ENCODE measurements at regions not wholly inside any gene's neighbourhood (a gene's known extent, or its start where the extent isn't known, plus 50 kb on each side); places are given as distances from the start of the nearest gene placed in this dataset.
A peak's percentile ranks its signal among the peaks of the same experiment; 100 is the strongest.
"Not testable (repeated sequence)": the region's sequence is repeated elsewhere in the genome, so short reads cannot be mapped to it uniquely, and the experiment has no call there.

DNA sequence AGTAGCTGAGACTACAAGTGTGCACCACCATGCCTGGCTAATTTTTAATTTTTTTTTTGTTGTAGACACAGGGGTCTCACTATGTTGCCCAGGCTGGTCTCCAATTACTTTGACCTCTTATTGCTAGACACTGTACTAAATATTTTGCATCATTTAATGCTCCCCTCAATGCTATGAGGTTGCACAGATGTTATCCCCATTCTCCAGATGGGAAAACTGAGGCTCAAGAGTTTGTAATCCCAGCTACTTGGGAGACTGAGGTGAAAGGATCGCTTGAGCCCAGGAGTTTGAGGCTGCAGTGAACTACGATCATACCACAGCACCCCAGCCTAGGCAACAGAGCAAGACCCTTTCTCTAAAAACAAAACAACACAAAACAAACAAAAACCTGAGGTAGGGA is 443.3 kb upstream of the C16orf82 start:
- CTCF ChIA-PET, result no interaction called here
- intact Hi-C loops (cut with micrococcal nuclease), result no loop called here
- Mint-ChIP-seq H3K9me3 (peaks cover 19% of the 10 kb centered on the region), H3K4me1 (ENCODE audit: low read depth) (no peaks in the 10 kb centered on the region), H3K36me3 (no peaks in the 10 kb centered on the region), H3K27ac (no peak overlapping the region), H3K4me3 (no peak overlapping the region), H3K27me3 (peaks cover 5% of the 10 kb centered on the region)
- DNase-seq, result no peak
- POLR2A ChIA-PET, result no interaction called here

DNA sequence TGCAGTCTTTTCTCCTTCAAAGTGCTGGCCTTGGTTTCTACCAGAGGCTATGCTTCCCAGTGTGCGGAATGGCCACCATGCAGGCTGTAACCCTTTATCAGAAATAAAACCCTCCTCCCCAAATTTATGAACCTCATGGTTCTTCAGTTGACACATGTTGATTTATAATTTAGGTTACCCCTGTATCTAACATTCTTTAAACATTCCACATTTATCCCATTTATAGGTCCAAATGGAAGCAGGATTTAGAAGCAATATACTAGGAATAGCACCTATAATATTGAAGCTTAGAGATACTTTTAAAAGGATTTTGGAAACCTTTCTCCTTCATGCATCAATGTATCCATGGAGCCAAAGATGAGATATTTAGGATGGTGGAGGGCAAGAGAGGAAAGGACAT is 438.8 kb upstream of the C16orf82 start:
- no peak for DNase-seq
- H3K4me3 Mint-ChIP-seq, result no peak overlapping the region
- H3K4me1 Mint-ChIP-seq (ENCODE audit: low read depth), result no peaks in the 10 kb centered on the region
- no peak overlapping the region for H3K27ac Mint-ChIP-seq
- H3K27me3 Mint-ChIP-seq, result no peaks in the 10 kb centered on the region
- ChIA-PET POLR2A (no interaction called here), CTCF (no interaction called here)
- intact Hi-C loops (cut with micrococcal nuclease), result no loop called here
- peaks cover 37% of the 10 kb centered on the region for H3K9me3 Mint-ChIP-seq
- H3K36me3 Mint-ChIP-seq, result no peaks in the 10 kb centered on the region

DNA sequence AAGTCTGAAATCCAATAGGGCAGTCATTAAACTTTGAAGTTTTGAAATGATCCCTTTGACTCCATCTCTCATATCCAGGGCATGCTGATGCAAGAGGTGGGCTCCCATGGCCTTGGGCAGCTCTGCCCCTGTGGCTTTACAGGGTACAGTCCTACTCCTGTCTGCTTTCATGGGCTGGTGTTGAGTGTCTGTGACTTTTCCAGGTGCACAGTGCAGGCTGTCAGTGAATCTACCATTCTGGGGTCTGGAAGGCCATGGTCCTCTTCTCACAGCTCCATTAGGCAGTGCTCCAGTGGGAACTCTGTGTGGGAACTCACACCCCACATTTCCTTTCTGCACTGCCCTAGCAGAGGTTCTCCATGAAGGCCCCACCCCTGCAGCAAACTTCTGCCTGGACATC is 435.4 kb upstream of the C16orf82 start:
- H3K4me1 Mint-ChIP-seq (ENCODE audit: low read depth); H3K27me3 Mint-ChIP-seq; H3K4me3 Mint-ChIP-seq; H3K36me3 Mint-ChIP-seq; H3K27ac Mint-ChIP-seq; POLR2A ChIA-PET; CTCF ChIA-PET; intact Hi-C loops (cut with micrococcal nuclease); DNase-seq: not testable (repeated sequence)
- peaks cover 37% of the 10 kb centered on the region for H3K9me3 Mint-ChIP-seq

DNA sequence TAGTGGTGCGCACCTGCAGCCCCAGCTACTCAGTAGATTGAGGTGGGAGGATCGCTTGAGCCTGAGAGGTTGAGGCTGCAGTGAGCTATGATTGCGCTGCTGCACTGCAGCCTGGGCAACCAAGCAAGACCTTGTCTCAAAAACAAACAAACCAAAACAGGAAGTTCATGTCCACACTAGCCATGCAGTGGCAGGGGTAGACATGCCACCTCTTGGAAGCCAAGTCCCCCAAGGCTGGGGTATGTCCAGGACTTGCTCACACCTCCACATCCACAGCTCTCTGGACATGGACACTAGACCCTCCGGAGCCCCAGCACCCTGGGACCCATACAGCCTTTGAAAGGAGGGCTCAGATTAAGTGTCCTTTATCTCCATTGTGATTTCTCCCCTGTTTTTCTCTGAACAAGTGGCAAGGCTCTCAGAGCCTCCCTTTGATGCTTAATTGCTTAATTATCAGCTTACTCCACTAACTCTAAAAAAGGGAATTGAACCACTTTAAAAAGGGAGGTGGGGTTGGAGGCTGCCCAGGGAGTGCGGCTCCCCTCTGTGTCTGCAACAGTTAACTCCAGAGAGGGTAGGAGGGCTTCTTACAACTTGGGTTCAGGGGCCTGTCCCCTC is 424.6 kb upstream of the C16orf82 start:
- Mint-ChIP-seq H3K27ac (no peak overlapping the region), H3K9me3 (no peaks in the 10 kb centered on the region), H3K4me1 (ENCODE audit: low read depth) (peaks cover 2% of the 10 kb centered on the region), H3K4me3 (no peak overlapping the region), H3K36me3 (no peaks in the 10 kb centered on the region), H3K27me3 (peaks cover 5% of the 10 kb centered on the region)
- CTCF ChIA-PET, result no interaction called here
- POLR2A ChIA-PET, result no interaction called here
- intact Hi-C loops (cut with micrococcal nuclease), result no loop called here
- no peak for DNase-seq

DNA sequence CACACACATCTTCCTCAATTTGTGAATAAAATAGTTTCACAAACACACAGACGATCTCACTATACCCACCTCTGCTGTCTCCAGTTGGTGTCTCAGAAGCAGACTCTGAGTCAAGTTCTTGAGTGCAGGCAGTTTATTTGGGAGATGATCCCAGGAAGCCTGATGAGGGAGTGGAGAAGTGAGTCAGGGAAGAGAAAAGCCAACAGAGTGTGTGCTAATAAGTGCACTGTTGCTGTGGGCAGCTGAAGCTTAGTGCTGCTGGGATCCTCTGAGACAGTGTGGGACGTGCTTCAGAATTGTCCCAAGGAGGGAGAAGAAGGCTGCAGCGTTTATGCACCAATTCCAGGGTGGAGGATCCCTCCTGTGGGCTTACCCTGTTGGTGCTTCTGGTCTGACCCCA is 423.2 kb upstream of the C16orf82 start:
- Mint-ChIP-seq H3K27me3 (peaks cover 6% of the 10 kb centered on the region), H3K4me1 (ENCODE audit: low read depth) (peaks cover 2% of the 10 kb centered on the region), H3K27ac (no peak overlapping the region), H3K36me3 (no peaks in the 10 kb centered on the region), H3K4me3 (no peak overlapping the region), H3K9me3 (no peaks in the 10 kb centered on the region)
- ChIA-PET POLR2A (no interaction called here), CTCF (no interaction called here)
- DNase-seq, result no peak
- intact Hi-C loops (cut with micrococcal nuclease), result no loop called here

DNA sequence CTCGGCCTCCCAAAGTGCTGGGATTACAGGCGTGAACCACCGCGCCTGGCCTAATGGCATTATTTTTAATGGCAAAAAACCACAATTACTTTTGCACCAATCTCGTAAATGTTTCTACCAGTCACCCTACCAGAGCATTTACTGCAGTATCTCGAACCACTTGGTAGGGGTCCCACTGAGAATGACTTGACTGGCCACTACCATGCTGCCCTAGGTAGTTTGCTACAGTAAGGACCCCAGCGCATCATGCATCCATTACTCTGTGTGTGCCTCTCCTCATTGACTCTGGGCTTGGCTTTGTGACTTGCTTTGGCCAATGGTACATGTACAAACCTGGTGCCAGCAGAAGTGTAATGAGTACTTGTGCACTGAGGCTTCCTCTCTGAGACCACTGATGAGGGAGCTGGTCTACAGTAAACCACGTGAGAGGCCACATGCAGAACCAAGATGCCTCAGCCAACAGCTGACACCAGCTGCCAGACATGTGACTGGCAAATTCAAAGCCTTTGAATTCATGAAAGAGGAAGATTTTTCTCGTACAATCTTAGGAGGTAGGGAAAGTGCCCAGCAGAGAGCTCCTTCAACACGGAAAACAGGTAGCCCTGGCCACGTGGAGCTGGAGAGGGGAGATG is 421.7 kb upstream of the C16orf82 start:
- ChIA-PET POLR2A (no interaction called here), CTCF (interaction anchor here (0.8 to 1.9 kb wide), 12 partner anchors 15 to 1366 kb away, joined by 3 to 10 read pairs (median 4); no protein-coding TSS in a partner anchor)
- Mint-ChIP-seq H3K27me3 (peaks cover 6% of the 10 kb centered on the region), H3K9me3 (no peaks in the 10 kb centered on the region), H3K27ac (no peak overlapping the region), H3K4me1 (ENCODE audit: low read depth) (peaks cover 2% of the 10 kb centered on the region), H3K36me3 (no peaks in the 10 kb centered on the region), H3K4me3 (no peak overlapping the region)
- peak; percentile 15 for DNase-seq
- intact Hi-C loops (cut with micrococcal nuclease), result loop anchor here (5.0 kb wide), 1 partner anchor 808 kb away; no protein-coding TSS in a partner anchor

DNA sequence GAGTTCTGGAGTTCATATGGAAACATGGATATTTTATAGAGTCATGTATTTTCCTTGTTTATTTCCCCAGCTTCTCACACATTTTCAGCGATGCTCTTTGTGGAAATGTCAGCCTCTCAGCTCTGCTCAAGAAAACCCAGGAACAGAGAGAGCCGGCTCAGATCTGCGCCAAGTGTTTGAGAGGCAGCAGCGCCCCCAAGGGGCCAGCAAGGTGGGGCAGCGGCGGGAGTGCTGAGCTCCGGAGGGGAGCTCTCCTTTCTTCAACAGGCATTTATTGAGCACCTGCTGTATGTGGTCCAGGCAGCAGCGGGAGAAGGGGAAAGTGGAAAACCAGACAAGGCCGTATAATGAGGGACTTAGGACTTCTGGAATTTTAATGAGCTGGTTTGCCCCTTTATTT is 421.1 kb upstream of the C16orf82 start:
- intact Hi-C loops (cut with micrococcal nuclease), result loop anchor here (5.0 kb wide), 1 partner anchor 808 kb away; no protein-coding TSS in a partner anchor
- peak; percentile 71 for DNase-seq
- ChIA-PET POLR2A (no interaction called here), CTCF (interaction anchor here (0.8 to 1.9 kb wide), 15 partner anchors 10 to 1367 kb away, joined by 3 to 10 read pairs (median 3); no protein-coding TSS in a partner anchor)
- peaks cover 2% of the 10 kb centered on the region for H3K4me1 Mint-ChIP-seq (ENCODE audit: low read depth)
- peaks cover 6% of the 10 kb centered on the region for H3K27me3 Mint-ChIP-seq
- no peak overlapping the region for H3K27ac Mint-ChIP-seq
- no peaks in the 10 kb centered on the region for H3K9me3 Mint-ChIP-seq
- H3K4me3 Mint-ChIP-seq, result no peak overlapping the region
- H3K36me3 Mint-ChIP-seq, result no peaks in the 10 kb centered on the region

DNA sequence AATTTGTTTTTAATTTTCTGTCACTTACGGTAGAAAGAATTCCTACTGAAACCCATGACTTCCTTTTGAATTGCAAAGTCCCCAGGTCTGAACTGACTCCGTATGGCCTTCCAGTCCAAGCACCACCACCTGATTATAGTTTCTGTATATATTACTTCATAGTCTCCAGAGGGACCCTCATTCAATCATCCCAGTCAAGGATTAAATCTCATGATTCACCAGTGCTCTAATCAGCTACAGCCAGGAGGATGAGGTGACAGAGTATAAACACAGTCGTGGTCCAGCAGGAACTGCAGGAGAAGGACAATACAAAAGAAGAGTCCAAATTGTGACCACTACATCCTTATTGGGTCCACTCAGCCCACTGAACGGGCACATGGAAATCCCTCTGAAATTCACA is 418.9 kb upstream of the C16orf82 start:
- Mint-ChIP-seq H3K27me3 (peaks cover 6% of the 10 kb centered on the region), H3K4me3 (no peak overlapping the region), H3K9me3 (no peaks in the 10 kb centered on the region), H3K36me3 (no peaks in the 10 kb centered on the region), H3K27ac (no peak overlapping the region), H3K4me1 (ENCODE audit: low read depth) (peaks cover 2% of the 10 kb centered on the region)
- ChIA-PET CTCF (interaction anchor here (0.6 kb wide), 1 partner anchor 38 kb away, joined by 3 read pairs; no protein-coding TSS in a partner anchor), POLR2A (no interaction called here)
- DNase-seq, result no peak
- intact Hi-C loops (cut with micrococcal nuclease), result loop anchor here (5.0 kb wide), 1 partner anchor 811 kb away; no protein-coding TSS in a partner anchor

DNA sequence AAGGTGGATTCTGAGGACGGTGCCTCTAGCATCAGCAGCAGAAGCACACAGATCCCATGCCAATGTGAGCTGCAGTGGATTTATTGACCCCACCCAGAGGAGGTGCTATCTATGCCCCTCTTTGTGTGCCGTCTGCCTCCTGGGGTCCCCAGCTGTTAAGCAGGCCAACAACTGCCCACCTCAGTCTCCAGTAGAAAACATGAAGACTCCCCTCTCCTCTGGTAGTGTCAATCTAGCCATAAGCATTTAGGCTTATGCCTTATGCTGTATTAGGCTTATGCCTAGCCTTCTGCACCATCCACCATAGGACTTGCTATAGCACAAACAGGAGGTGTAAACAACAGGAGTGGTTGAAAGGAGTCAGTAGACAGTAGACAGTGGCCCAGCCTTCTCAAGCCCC is 417.9 kb upstream of the C16orf82 start:
- ChIA-PET POLR2A (no interaction called here), CTCF (no interaction called here)
- Mint-ChIP-seq H3K4me3 (no peak overlapping the region), H3K27ac (no peak overlapping the region), H3K4me1 (ENCODE audit: low read depth) (peaks cover 2% of the 10 kb centered on the region), H3K9me3 (no peaks in the 10 kb centered on the region), H3K36me3 (no peaks in the 10 kb centered on the region), H3K27me3 (peaks cover 6% of the 10 kb centered on the region)
- DNase-seq, result no peak
- intact Hi-C loops (cut with micrococcal nuclease), result loop anchor here (5.0 kb wide), 1 partner anchor 812 kb away; no protein-coding TSS in a partner anchor

DNA sequence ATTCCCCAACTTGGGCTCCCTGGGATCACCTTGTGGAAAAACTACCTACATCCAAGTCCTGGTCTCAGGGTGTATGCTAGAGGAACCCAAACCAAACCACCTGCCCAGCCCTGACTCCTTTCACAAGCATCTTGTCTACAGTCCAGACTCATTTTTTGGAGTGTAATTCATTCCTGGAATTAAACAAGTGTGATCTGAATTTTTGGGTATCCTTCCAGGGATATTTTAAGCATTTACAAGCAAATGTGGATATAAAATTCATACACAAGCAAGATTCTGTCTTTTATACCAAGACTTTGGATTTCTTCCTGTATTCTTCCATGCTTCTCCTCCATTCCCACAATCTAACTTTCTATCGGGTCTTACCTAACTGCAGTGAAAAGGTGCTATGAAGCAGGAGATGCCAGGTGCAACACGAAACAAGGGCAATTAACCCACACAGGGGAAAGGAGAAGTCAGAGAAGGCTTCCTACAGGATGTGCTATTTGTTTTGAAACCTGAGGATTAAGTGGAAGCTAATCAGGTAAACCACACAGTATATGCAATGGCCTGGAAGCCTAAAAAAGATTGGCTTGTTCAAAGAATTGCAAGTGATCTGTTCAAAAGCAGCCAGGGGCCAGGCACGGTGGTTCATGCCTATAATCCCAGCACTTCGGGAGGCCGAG is 417.2 kb upstream of the C16orf82 start:
- no peaks in the 10 kb centered on the region for H3K9me3 Mint-ChIP-seq
- no peak overlapping the region for H3K27ac Mint-ChIP-seq
- peaks cover 2% of the 10 kb centered on the region for H3K4me1 Mint-ChIP-seq (ENCODE audit: low read depth)
- H3K36me3 Mint-ChIP-seq, result no peaks in the 10 kb centered on the region
- H3K27me3 Mint-ChIP-seq, result peaks cover 4% of the 10 kb centered on the region
- ChIA-PET CTCF (no interaction called here), POLR2A (no interaction called here)
- no peak overlapping the region for H3K4me3 Mint-ChIP-seq
- intact Hi-C loops (cut with micrococcal nuclease), result loop anchor here (5.0 kb wide), 1 partner anchor 812 kb away; no protein-coding TSS in a partner anchor
- no peak for DNase-seq

DNA sequence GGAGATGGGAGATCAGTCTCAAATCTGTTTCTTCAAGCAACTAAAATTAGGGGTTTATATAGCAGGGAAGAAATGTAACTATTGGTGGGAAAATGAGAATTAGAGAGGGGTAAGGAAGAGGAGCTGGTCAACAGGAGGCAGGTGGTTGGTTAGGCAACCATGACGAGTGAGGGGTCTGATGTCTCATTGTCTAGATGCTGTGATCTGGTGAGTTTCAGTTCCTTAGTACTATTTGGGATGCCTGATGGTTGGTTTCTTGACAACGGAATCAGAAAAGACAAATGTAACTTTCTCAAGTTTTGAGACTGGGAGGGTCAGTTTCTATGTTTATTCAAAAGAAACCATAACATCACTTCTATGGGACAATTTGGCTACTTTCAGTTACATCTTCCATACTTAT is 415.3 kb upstream of the C16orf82 start:
- H3K27ac Mint-ChIP-seq, result no peak overlapping the region
- no peak for DNase-seq
- CTCF ChIA-PET, result no interaction called here
- POLR2A ChIA-PET, result no interaction called here
- no peaks in the 10 kb centered on the region for H3K9me3 Mint-ChIP-seq
- no peak overlapping the region for H3K4me3 Mint-ChIP-seq
- intact Hi-C loops (cut with micrococcal nuclease), result no loop called here
- no peaks in the 10 kb centered on the region for H3K36me3 Mint-ChIP-seq
- H3K27me3 Mint-ChIP-seq, result peaks cover 4% of the 10 kb centered on the region
- no peaks in the 10 kb centered on the region for H3K4me1 Mint-ChIP-seq (ENCODE audit: low read depth)

DNA sequence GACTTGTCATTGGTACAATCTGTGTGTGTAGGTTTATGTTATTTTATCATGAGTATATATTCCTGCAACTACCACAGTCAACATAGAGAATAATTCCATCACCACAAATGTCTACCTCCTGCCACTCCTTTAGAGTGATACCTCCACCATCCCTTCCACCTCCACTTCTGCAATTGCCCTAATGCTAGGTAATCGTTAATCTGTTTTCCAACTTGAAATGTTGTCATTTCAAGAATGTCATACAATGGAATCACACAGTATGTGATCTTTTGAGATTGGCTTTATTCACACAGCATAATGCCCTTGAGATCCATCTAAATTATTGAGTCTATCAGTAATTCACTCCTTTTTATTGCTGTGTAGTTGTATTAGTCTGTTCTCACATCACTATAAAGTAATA is 414.8 kb upstream of the C16orf82 start:
- DNase-seq, result no peak
- CTCF ChIA-PET, result no interaction called here
- H3K9me3 Mint-ChIP-seq, result no peaks in the 10 kb centered on the region
- intact Hi-C loops (cut with micrococcal nuclease), result no loop called here
- POLR2A ChIA-PET, result no interaction called here
- no peak overlapping the region for H3K4me3 Mint-ChIP-seq
- H3K27ac Mint-ChIP-seq, result no peak overlapping the region
- no peaks in the 10 kb centered on the region for H3K36me3 Mint-ChIP-seq
- no peaks in the 10 kb centered on the region for H3K4me1 Mint-ChIP-seq (ENCODE audit: low read depth)
- peaks cover 1% of the 10 kb centered on the region for H3K27me3 Mint-ChIP-seq

DNA sequence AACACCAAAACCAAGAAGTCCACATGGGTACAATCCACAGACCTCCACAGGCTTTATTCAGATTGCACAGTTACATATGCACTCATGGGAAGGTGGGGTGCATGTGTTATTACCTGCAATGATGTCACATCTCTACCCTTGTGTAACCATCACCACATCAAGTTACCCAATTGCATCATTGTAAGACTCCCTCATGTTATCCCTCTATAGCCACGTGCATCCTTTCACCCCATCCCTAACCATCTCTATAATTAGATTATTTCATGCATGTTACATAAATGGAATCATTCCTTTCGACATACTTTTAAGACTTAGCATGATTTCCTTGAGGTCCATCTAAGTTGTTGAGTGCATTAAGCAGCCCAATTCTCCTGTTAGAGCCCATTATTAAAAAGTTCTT is 408.2 kb upstream of the C16orf82 start:
- Mint-ChIP-seq H3K27me3 (peaks cover 6% of the 10 kb centered on the region), H3K36me3 (no peaks in the 10 kb centered on the region), H3K27ac (no peak overlapping the region), H3K9me3 (no peaks in the 10 kb centered on the region), H3K4me1 (ENCODE audit: low read depth) (no peaks in the 10 kb centered on the region), H3K4me3 (no peak overlapping the region)
- ChIA-PET POLR2A (no interaction called here), CTCF (no interaction called here)
- DNase-seq, result no peak
- intact Hi-C loops (cut with micrococcal nuclease), result no loop called here

Data from activated CD4-positive, alpha-beta memory T cell treated with anti-CD3 and anti-CD28 coated beads for 36 hours (primary cell).